Heart right ventricle (tissue), 16 donors: ENCODE measurements at regions not wholly inside any gene's neighbourhood (a gene's known extent, or its start where the extent isn't known, plus 50 kb on each side); places are given as distances from the start of the nearest gene placed in this dataset.

Experiments used
- ATAC-seq, 8 donors: fragments of 200-7000 bp; cut with Tn5 transposase; one replicate each; pipeline ENCODE4 v1.9.1; 2020; ENCODE audit warnings: mild to moderate bottlenecking in 8 of 8, moderate library complexity in 8 of 8, moderate number of reproducible peaks in 1 of 8
- DNase-seq, 2 donors: peaks; one replicate each; pipeline ENCODE4 v3.0.0-alpha.2; 2020
- H3K27ac ChIP-seq, 10 donors: fragments of 200-600 bp; sonication (generic) in 2 of 10; one replicate each; pipeline versions ENCODE4 v1.5.0 to v1.8.0; 2020 to 2022; ENCODE audit warnings: mild to moderate bottlenecking in 3 of 10
- H3K27me3 ChIP-seq, 7 donors: fragments of 200-600 bp; one replicate each; pipeline ENCODE4 v1.8.0; 2021 to 2022; ENCODE audit warnings: mild to moderate bottlenecking in 2 of 7
- H3K36me3 ChIP-seq, 9 donors: fragments of 200-600 bp; sonication (generic) in 1 of 9; one replicate each; pipeline versions ENCODE4 v1.5.0 to v1.8.0; 2020 to 2022; ENCODE audit warnings: mild to moderate bottlenecking in 2 of 9
- H3K4me1 ChIP-seq, 9 donors: fragments of 200-600 bp; sonication (generic) in 1 of 9; one replicate each; pipeline versions ENCODE4 v1.5.0 to v1.8.0; 2020 to 2022; ENCODE audit warnings: mild to moderate bottlenecking in 4 of 9
- H3K4me3 ChIP-seq, 10 donors: fragments of 200-600 bp; sonication (generic) in 2 of 10; one replicate each; pipeline versions ENCODE4 v1.5.0 to v1.8.0; 2020 to 2022; ENCODE audit warnings: mild to moderate bottlenecking in 7 of 10, moderate library complexity in 2 of 10
- H3K9me3 ChIP-seq, 11 donors: fragments of 200-600 bp in 10 of 11; sonication (generic) in 2 of 11; one replicate each; pipeline versions ENCODE4 v1.5.0 to v1.8.0; 2013 to 2022; ENCODE audit warnings: mild to moderate bottlenecking in 2 of 11, control low read depth in 1 of 11, moderate library complexity in 1 of 11
- WGBS, 2 donors: extraction: QIAGEN DNeasy Blood & Tissue Kit; methylation state at CpG; one replicate each; pipeline ENCODE4 v1.1.7; 2013; ENCODE audit warnings: inconsistent platforms in 1 of 2; 5-methylcytosine and 5-hydroxymethylcytosine counted together
- intact Hi-C, 10 donors: fragments of 100-400 bp; cut with DNase I; formaldehyde crosslinking; loops; one replicate each; pipeline versions ENCODE4 v1.11.1 to v1.14.2; 2022
- TF ChIP-seq, protein P1 (sequence below), 9 donors: fragments of 200-600 bp; sonication (generic) in 2 of 9; IDR thresholded peaks; one replicate each; pipeline versions ENCODE4 v1.5.0 to v1.8.0; 2021 to 2022; ENCODE audit warnings: antibody characterized with exemption in 9 of 9, mild to moderate bottlenecking in 5 of 9, moderate library complexity in 1 of 9
- donor health status: Arrhythmogenic right ventricular cardiomyopathy.
- donor health status: ischemic (EF 13 %, LVEDD 7.1; RV severe dilation, severe dysfunction).
- donor health status: healthy with polysubstance abuse.
- donor health status: DM: no; HTN: yes; CAD: no.
- donor health status: DM: no; HTN: no; CAD: no.
- donor health status: ischemic (EF 25% LVEDD 6.9; RV normal size, moderate dysfunction).
- donor health status: ischemic (EF 25% LVEDD 5.7; RV mildly dilated, moderate dysfunction).
- donor health status: healthy.
- donor health status: DM: yes; HTN: yes; CAD: no.
- donor health status: Ischemic cardiomyopathy.
- donor health status: ischemic (EF 35%, LVEDD 5.7; RV mildly dilated, moderate dysfunction).
- donor health status: nonischemic (EF 11% LVEDD 7.7; RV severe dilation, severe dysfunction).
- donor health status: DM: yes; HTN: yes; CAD: no.
- donor health status: PGD.
- donor health status: ischemic (EF 29% LVEDD 5.4; RV normal size, mild dysfunction).
- donor health status: nonischemic (EF 23%, LVEDD 6.1; RV moderate dilation, normal function).

DNA sequence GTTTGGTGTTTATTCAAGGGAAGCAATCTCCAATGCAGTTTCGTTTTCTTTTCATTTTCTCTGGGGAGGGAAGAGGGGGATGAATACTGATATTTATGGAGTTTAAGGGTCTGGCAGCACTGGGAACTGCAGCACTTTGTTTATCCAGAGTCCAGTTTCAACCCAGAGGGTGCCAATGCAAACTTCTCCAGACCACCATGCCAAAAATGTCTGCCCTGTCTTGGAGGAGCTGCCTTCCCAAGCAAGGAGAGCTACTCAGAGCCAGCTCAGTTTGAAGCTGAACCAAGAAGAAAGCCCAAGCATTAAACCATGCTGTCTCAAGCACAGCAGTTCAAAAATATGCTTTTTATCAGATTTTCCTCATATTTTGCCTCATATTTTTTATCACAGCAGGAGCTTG is 589.7 kb downstream of the LMO4 start:
- H3K9me3 ChIP-seq: peaks cover 0 to 14% (median 6%) of the 10 kb centered on the region in 11 donors
- no peak overlapping the region for H3K27ac ChIP-seq
- TF ChIP-seq, protein P1, sequence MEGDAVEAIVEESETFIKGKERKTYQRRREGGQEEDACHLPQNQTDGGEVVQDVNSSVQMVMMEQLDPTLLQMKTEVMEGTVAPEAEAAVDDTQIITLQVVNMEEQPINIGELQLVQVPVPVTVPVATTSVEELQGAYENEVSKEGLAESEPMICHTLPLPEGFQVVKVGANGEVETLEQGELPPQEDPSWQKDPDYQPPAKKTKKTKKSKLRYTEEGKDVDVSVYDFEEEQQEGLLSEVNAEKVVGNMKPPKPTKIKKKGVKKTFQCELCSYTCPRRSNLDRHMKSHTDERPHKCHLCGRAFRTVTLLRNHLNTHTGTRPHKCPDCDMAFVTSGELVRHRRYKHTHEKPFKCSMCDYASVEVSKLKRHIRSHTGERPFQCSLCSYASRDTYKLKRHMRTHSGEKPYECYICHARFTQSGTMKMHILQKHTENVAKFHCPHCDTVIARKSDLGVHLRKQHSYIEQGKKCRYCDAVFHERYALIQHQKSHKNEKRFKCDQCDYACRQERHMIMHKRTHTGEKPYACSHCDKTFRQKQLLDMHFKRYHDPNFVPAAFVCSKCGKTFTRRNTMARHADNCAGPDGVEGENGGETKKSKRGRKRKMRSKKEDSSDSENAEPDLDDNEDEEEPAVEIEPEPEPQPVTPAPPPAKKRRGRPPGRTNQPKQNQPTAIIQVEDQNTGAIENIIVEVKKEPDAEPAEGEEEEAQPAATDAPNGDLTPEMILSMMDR (IDR thresholded peaks at IDR 0.05): no peak
- intact Hi-C loops: no loop called here
- H3K27me3 ChIP-seq: no peaks in the 10 kb centered on the region
- no peaks in the 10 kb centered on the region for H3K4me1 ChIP-seq
- H3K36me3 ChIP-seq: no peaks in the 10 kb centered on the region
- no peak for DNase-seq
- ATAC-seq: no peak
- 49 to 55% methylated on average over 1 of the region's 1 CpG for WGBS, 2 donors
- no peak overlapping the region for H3K4me3 ChIP-seq

DNA sequence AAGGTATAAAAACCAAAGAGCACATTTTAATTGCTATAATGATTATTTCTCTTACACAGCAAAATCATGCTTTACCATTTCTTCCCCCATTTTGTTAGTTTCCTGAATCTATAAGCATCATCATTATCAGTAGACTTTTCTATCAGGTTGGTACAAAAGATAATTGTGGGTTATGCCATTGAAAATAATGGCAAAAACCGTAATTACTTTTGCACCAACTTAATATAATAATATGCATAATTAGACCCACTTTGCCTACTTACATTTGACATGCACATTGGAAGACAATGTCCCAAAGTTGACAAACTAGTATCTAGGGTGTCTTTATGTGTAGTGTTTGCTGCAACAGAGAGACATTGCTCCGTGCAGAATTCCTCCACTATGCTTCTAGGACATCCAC is 594.2 kb downstream of the LMO4 start:
- Histone ChIP-seq H3K27ac (no peak overlapping the region), H3K9me3 (no peaks in the 10 kb centered on the region), H3K27me3 (no peaks in the 10 kb centered on the region), H3K36me3 (no peaks in the 10 kb centered on the region), H3K4me3 (no peak overlapping the region), H3K4me1 (no peaks in the 10 kb centered on the region)
- TF ChIP-seq, protein P1 (IDR thresholded peaks at IDR 0.05): no peak
- DNase-seq (no peak), ATAC-seq (no peak)
- WGBS, 2 donors: 69 to 97% methylated on average over 2 of the region's 2 CpGs
- intact Hi-C loops: no loop called here

DNA sequence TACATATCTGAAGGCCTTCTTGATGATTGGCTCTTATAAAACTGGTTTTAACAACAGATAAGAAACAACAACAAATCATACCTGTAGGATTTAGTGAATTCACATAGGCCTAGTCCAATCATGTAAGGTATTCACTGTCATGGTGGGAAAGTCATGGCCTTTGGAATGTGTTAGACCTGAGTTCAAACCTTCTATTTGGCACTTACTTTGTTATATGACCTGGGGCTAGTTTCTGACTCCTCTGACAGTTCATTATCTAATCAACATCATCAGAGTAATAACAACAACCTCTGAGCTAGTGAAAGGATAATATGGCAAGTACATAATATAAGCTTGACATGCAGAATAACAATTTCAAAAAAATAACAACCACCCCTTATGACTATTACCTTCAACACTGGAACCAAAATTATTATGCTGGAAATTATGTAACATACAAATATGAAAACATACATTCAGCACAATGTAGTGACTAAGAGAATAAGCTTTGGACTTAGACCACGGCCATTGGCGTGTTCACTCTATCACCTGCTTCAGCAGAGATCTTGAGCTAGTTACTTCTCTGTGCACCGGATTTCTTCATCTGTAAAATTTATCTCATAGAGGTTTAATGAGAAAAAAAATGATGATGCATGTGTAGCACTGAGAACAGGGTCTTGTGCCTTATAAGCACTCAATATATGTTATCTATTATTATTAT is 597.6 kb downstream of the LMO4 start:
- peaks cover 0 to 14% (median 3%) of the 10 kb centered on the region in 11 donors for H3K9me3 ChIP-seq
- no peaks in the 10 kb centered on the region for H3K4me1 ChIP-seq
- no peaks in the 10 kb centered on the region for H3K36me3 ChIP-seq
- no peak for DNase-seq
- TF ChIP-seq, protein P1 (IDR thresholded peaks at IDR 0.05): no peak
- no peak overlapping the region for H3K27ac ChIP-seq
- no peaks in the 10 kb centered on the region for H3K27me3 ChIP-seq
- WGBS, 2 donors: 88 to 95% methylated on average over 3 of the region's 3 CpGs
- ATAC-seq: no peak
- intact Hi-C loops: no loop called here
- no peak overlapping the region for H3K4me3 ChIP-seq

DNA sequence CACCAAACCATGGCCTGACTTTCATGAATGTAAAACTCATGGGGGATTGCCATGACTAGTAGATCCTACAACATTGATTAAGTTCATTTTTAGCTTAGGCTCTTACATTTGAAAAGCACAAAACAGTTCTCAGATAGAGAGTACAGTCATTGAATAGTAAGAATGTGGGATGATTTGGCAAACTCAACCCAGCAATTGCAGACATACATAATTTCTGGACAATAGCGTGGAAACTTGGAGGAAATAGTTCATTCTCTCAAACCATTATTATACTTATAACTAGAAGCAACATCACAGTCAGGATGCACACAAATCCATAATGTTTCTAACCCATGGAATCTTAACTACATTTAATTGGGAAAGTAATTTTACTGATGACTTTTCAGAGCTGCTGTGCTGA is 598.2 kb downstream of the LMO4 start:
- no peaks in the 10 kb centered on the region for H3K4me1 ChIP-seq
- H3K27me3 ChIP-seq: no peaks in the 10 kb centered on the region
- DNase-seq: no peak
- H3K9me3 ChIP-seq: peaks cover 0 to 21% (median 4%) of the 10 kb centered on the region in 11 donors
- H3K27ac ChIP-seq: no peak overlapping the region
- WGBS, 2 donors: 83 to 84% methylated on average over 1 of the region's 1 CpG
- intact Hi-C loops: no loop called here
- H3K36me3 ChIP-seq: no peaks in the 10 kb centered on the region
- ATAC-seq: no peak
- H3K4me3 ChIP-seq: no peak overlapping the region
- TF ChIP-seq, protein P1 (IDR thresholded peaks at IDR 0.05): no peak
